HL-60/S4 treated with retinoic acid at 250 ng/mL for 4 days and 3 days (cell line): ENCODE measurements at regions not wholly inside any gene's neighbourhood (a gene's known extent, or its start where the extent isn't known, plus 50 kb on each side); places are given as distances from the start of the nearest gene placed in this dataset.
"Not testable (repeated sequence)": the region's sequence is repeated elsewhere in the genome, so short reads cannot be mapped to it uniquely, and the experiment has no call there.

Source experiments
- in situ Hi-C: fragments of 300-500 bp; cut with MboI; formaldehyde crosslinking; loops from 2 replicates; pipeline ENCODE4 v1.7.0; 2022; ENCODE audit warnings: low sequenced_read_pairs

- in situ Hi-C loops, result no loop called here
Observed at GRCh38 chr6:25150031-25150430, 129.1 kb upstream of the CARMIL1 start.

- in situ Hi-C loops, result no loop called here
Observed at GRCh38 chr6:25150863-25151262, 128.3 kb upstream of the CARMIL1 start.

GRCh38 chr6:25153079-25153478 lies 126.1 kb upstream of the CARMIL1 start:
- in situ Hi-C loops, result no loop called here

- in situ Hi-C loops, result no loop called here
Observed at GRCh38 chr6:25154034-25154596, 125.1 kb upstream of the CARMIL1 start.

- in situ Hi-C loops, result no loop called here
Observed at GRCh38 chr6:25155211-25155610, 124.0 kb upstream of the CARMIL1 start.

- in situ Hi-C loops, result no loop called here
Observed at GRCh38 chr6:25156123-25156522, 123.1 kb upstream of the CARMIL1 start.

GRCh38 chr6:25157183-25157582 lies 122.0 kb upstream of the CARMIL1 start:
- in situ Hi-C loops, result no loop called here

GRCh38 chr6:25157842-25158241 lies 121.3 kb upstream of the CARMIL1 start:
- in situ Hi-C loops, result no loop called here

GRCh38 chr6:25160134-25160533 lies 119.0 kb upstream of the CARMIL1 start:
- in situ Hi-C loops, result not testable (repeated sequence)

- in situ Hi-C loops, result no loop called here
Observed at GRCh38 chr6:25165177-25165576, 114.0 kb upstream of the CARMIL1 start.

GRCh38 chr6:25165800-25166199 lies 113.4 kb upstream of the CARMIL1 start:
- in situ Hi-C loops, result no loop called here

GRCh38 chr6:25166955-25167748 lies 112.0 kb upstream of the CARMIL1 start:
- in situ Hi-C loops, result no loop called here

GRCh38 chr6:25167961-25168360 lies 111.2 kb upstream of the CARMIL1 start:
- in situ Hi-C loops, result no loop called here

- in situ Hi-C loops, result no loop called here
Observed at GRCh38 chr6:25168637-25169036, 110.5 kb upstream of the CARMIL1 start.

- in situ Hi-C loops, result no loop called here
Observed at GRCh38 chr6:25169553-25169952, 109.6 kb upstream of the CARMIL1 start.

GRCh38 chr6:25169961-25170360 lies 109.2 kb upstream of the CARMIL1 start:
- in situ Hi-C loops, result no loop called here

- in situ Hi-C loops, result no loop called here
Observed at GRCh38 chr6:25170640-25171039, 108.5 kb upstream of the CARMIL1 start.

GRCh38 chr6:25171301-25171700 lies 107.9 kb upstream of the CARMIL1 start:
- in situ Hi-C loops, result no loop called here

- in situ Hi-C loops, result no loop called here
Observed at GRCh38 chr6:25172819-25173218, 106.4 kb upstream of the CARMIL1 start.

GRCh38 chr6:25173246-25173645 lies 105.9 kb upstream of the CARMIL1 start:
- in situ Hi-C loops, result no loop called here

- in situ Hi-C loops, result no loop called here
Observed at GRCh38 chr6:25173951-25174474, 105.2 kb upstream of the CARMIL1 start.

GRCh38 chr6:25174678-25175077 lies 104.5 kb upstream of the CARMIL1 start:
- in situ Hi-C loops, result no loop called here
